D721Med (cell line): ENCODE measurements at regions not wholly inside any gene's neighbourhood (a gene's known extent, or its start where the extent isn't known, plus 50 kb on each side); places are given as distances from the start of the nearest gene placed in this dataset.

Experiments used
- DNase-seq: peaks from one replicate; pipeline ENCODE4 v3.0.0; 2011; ENCODE audit warnings: low spot score; ENCODE audit not compliant: insufficient read length
- FAIRE-seq: peaks from 2 replicates; lab custom pipeline; 2011; peaks lifted over from hg19 to GRCh38; lab: Jason Lieb, UNC
- CTCF ChIP-seq: IDR thresholded peaks from 2 replicates; pipeline ENCODE4 v1.5.1; 2012; ENCODE audit warnings: mild to moderate bottlenecking, control low read depth; ENCODE audit not compliant: insufficient read depth; ENCODE audit errors: missing control alignments

DNA sequence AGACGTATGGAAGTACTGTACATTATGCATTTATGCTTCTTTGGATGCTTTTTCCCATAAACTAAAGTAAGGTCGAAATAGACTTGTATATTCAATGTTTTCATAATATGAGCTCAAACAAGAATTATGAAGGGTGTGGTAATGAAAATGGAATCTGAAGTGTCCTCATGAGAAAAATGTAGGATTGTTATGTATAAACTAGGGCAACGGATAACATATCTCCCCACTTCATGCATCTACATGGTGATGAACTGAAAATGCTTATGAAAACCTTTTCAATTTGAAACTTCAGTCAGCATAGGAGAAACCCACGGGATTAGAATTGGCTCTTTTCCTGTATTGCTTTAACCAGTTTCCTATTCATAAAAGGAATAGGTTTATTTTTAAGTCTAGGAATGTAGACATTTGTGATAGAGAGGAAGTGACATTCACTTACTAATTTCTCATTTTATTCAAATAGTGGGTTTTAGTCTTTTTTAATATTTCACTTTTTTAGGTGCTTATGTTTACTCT is 608.2 kb upstream of the GCFC2 start:
- no peak for DNase-seq
- no peak for FAIRE-seq
- no peak for TF ChIP-seq CTCF

GRCh38 chr2:76316691-76317090 is 606.0 kb upstream of the GCFC2 start:
- FAIRE-seq (no peak), DNase-seq (no peak)
- TF ChIP-seq CTCF = no peak

DNA sequence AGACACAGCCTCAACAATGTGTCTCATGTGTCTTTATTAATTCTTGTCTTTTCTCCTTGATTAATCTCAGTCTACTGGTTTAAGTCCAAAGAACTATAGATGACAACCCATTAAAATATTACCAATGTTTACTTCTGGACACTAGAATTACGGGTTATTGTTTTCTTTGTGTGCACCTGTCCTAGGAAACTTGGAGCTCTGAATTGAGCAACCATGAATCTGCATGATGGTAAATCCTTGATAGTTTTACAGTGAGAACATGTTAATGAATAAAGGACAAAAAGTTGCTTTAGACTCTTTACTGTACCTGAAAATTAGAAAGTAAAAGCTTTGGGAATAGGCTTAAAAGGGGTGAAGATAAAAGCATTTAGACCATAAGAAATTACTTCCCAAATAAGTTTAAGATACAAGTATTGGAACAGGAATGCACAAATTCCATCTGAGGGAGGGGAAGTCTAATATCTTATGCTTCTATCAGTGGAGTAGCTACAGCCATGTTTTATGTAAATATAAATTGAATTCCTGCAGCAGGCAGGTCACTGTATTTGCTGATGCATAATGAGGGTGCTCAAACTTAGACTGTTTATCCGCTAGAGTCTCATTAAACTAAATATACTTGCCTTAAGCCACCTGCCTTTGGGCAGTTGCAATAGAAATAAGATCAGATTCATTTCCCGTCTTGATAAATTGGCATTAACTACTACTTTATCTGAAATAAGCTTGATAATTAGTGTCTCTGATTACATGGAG is 603.7 kb upstream of the GCFC2 start:
- DNase-seq = no peak
- TF ChIP-seq CTCF = no peak
- FAIRE-seq = no peak

- TF ChIP-seq CTCF = no peak
- DNase-seq (no peak), FAIRE-seq (no peak)
Measured at GRCh38 chr2:76312236-76312635, 601.5 kb upstream of the GCFC2 start.

- no peak for DNase-seq
- FAIRE-seq = no peak
- no peak for TF ChIP-seq CTCF
Measured at GRCh38 chr2:76311728-76312127, 601.0 kb upstream of the GCFC2 start.

GRCh38 chr2:76310894-76311633 is 600.3 kb upstream of the GCFC2 start:
- FAIRE-seq (no peak), DNase-seq (no peak)
- no peak for TF ChIP-seq CTCF
